ENCODE measurements at regions not wholly inside any gene's neighbourhood (a gene's known extent, or its start where the extent isn't known, plus 50 kb on each side); places are given as distances from the start of the nearest gene placed in this dataset.

GRCh38 chr1:55569417-55569816 is 354.3 kb upstream of the USP24 start:
- TF ChIP-seq, protein P1, sequence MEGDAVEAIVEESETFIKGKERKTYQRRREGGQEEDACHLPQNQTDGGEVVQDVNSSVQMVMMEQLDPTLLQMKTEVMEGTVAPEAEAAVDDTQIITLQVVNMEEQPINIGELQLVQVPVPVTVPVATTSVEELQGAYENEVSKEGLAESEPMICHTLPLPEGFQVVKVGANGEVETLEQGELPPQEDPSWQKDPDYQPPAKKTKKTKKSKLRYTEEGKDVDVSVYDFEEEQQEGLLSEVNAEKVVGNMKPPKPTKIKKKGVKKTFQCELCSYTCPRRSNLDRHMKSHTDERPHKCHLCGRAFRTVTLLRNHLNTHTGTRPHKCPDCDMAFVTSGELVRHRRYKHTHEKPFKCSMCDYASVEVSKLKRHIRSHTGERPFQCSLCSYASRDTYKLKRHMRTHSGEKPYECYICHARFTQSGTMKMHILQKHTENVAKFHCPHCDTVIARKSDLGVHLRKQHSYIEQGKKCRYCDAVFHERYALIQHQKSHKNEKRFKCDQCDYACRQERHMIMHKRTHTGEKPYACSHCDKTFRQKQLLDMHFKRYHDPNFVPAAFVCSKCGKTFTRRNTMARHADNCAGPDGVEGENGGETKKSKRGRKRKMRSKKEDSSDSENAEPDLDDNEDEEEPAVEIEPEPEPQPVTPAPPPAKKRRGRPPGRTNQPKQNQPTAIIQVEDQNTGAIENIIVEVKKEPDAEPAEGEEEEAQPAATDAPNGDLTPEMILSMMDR (IDR thresholded peaks at IDR 0.05), result no peak
- TF ChIP-seq POLR2A (IDR thresholded peaks at IDR 0.05; ENCODE audit: low read depth) (no peak), EP300 (IDR thresholded peaks at IDR 0.05) (no peak), POLR2AphosphoS5 (IDR thresholded peaks at IDR 0.05) (no peak)
